NCI-H1436 (cell line): ENCODE measurements at regions not wholly inside any gene's neighbourhood (a gene's known extent, or its start where the extent isn't known, plus 50 kb on each side); places are given as distances from the start of the nearest gene placed in this dataset.

Experiments
- DNase-seq: peaks from one replicate; lab custom pipeline; 2025; lab: John Stamatoyannopoulos, UW

GRCh38 chr3:99191186-99191585 is 289.7 kb upstream of the DCBLD2 start:
- no peak for DNase-seq

- no peak for DNase-seq
Measured at GRCh38 chr3:99188936-99189335, 287.4 kb upstream of the DCBLD2 start.

GRCh38 chr3:99186016-99186415 is 284.5 kb upstream of the DCBLD2 start:
- no peak for DNase-seq

GRCh38 chr3:99176169-99176964 is 274.9 kb upstream of the DCBLD2 start:
- no peak for DNase-seq

GRCh38 chr3:99175276-99175812 is 273.8 kb upstream of the DCBLD2 start:
- DNase-seq: no peak

GRCh38 chr3:99172736-99173657 is 271.5 kb upstream of the DCBLD2 start:
- peak; percentile 49 for DNase-seq

GRCh38 chr3:99171800-99172199 is 270.3 kb upstream of the DCBLD2 start:
- DNase-seq: no peak

- no peak for DNase-seq
Measured at GRCh38 chr3:99170867-99171517, 269.5 kb upstream of the DCBLD2 start.

- no peak for DNase-seq
Measured at GRCh38 chr3:99167071-99167470, 265.6 kb upstream of the DCBLD2 start.

- DNase-seq: no peak
Measured at GRCh38 chr3:99163314-99163713, 261.8 kb upstream of the DCBLD2 start.

GRCh38 chr3:99159220-99159762 is 257.8 kb upstream of the DCBLD2 start:
- no peak for DNase-seq

- no peak for DNase-seq
Measured at GRCh38 chr3:99145031-99145430, 243.5 kb upstream of the DCBLD2 start.

GRCh38 chr3:99143493-99143892 is 242.0 kb upstream of the DCBLD2 start:
- DNase-seq: no peak

- no peak for DNase-seq
Measured at GRCh38 chr3:99134986-99135385, 233.5 kb upstream of the DCBLD2 start.

GRCh38 chr3:99131876-99132275 is 230.4 kb upstream of the DCBLD2 start:
- DNase-seq: no peak

GRCh38 chr3:99128725-99129505 is 227.4 kb upstream of the DCBLD2 start:
- no peak for DNase-seq

GRCh38 chr3:99128235-99128634 is 226.7 kb upstream of the DCBLD2 start:
- DNase-seq: no peak

GRCh38 chr3:99126316-99126715 is 224.8 kb upstream of the DCBLD2 start:
- DNase-seq: no peak

GRCh38 chr3:99119385-99119784 is 217.9 kb upstream of the DCBLD2 start:
- DNase-seq: no peak

- no peak for DNase-seq
Measured at GRCh38 chr3:99118381-99118780, 216.9 kb upstream of the DCBLD2 start.
